Muscle of leg (tissue), 3 donors: ENCODE measurements at regions not wholly inside any gene's neighbourhood (a gene's known extent, or its start where the extent isn't known, plus 50 kb on each side); places are given as distances from the start of the nearest gene placed in this dataset.

Experiments
- DNase-seq: peaks from one replicate; pipeline ENCODE4 v3.0.0; 2013
- H3K27ac ChIP-seq: one replicate; pipeline ENCODE4 v1.5.1; 2013; ENCODE audit warnings: mild to moderate bottlenecking, low read length, control low read depth
- H3K27me3 ChIP-seq: one replicate; pipeline ENCODE4 v1.6.1; 2013; ENCODE audit warnings: low read length; ENCODE audit not compliant: control insufficient read depth, insufficient read depth
- H3K36me3 ChIP-seq: one replicate; pipeline ENCODE4 v1.6.1; 2013; ENCODE audit warnings: low read length; ENCODE audit not compliant: control insufficient read depth, insufficient read depth
- H3K4me1 ChIP-seq: one replicate; pipeline ENCODE4 v1.6.1; 2013; ENCODE audit warnings: low read length; ENCODE audit not compliant: control insufficient read depth, insufficient read depth
- H3K4me3 ChIP-seq: one replicate; pipeline ENCODE4 v1.5.1; 2013; ENCODE audit warnings: low read length, control low read depth
- H3K9me3 ChIP-seq: replicated peaks from 2 replicates; pipeline ENCODE4 v1.6.1; 2013; ENCODE audit warnings: low read depth, low read length; ENCODE audit not compliant: control insufficient read depth
- WGBS: methylation state at CpG from one replicate; pipeline ENCODE4 v1.1.5; 2013; ENCODE audit warnings: missing lambda C conversion rate; ENCODE audit not compliant: insufficient coverage; 5-methylcytosine and 5-hydroxymethylcytosine counted together

- no peak for DNase-seq
- peaks cover 17% of the 10 kb centered on the region for H3K27me3 ChIP-seq
- H3K27ac ChIP-seq: no peak overlapping the region
- no peaks in the 10 kb centered on the region for H3K9me3 ChIP-seq
- 41% methylated on average over 5 of the region's 15 CpGs for whole genome bisulfite sequencing
- no peaks in the 10 kb centered on the region for H3K36me3 ChIP-seq
- H3K4me3 ChIP-seq: no peak overlapping the region
- no peaks in the 10 kb centered on the region for H3K4me1 ChIP-seq
Observed at GRCh38 chr2:238963161-238963970, 115.5 kb downstream of the TWIST2 start.

DNA sequence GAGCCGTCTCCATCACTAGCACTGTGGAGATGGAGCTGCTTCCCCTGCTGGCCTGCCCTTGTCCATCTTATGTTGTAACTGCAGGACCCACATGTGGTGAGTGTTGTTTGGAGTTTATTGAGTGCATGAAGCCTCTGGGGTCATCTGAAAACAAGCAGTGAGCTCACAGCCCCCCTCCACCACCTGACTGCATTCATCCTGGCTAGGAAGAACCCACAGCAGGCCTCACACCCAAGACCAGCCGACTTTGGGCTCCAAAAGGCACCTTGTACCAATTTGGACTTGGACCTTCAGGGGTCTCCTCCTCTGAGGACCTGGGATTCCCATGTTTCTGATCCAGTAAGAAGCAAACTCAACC lies 116.1 kb downstream of the TWIST2 start:
- Histone ChIP-seq H3K4me3 (no peak overlapping the region), H3K36me3 (no peaks in the 10 kb centered on the region), H3K27me3 (peaks cover 17% of the 10 kb centered on the region), H3K9me3 (no peaks in the 10 kb centered on the region), H3K4me1 (no peaks in the 10 kb centered on the region), H3K27ac (no peak overlapping the region)
- no peak for DNase-seq
- 67% methylated on average over 1 of the region's 2 CpGs for WGBS

GRCh38 chr2:238964544-238965067 lies 116.7 kb downstream of the TWIST2 start:
- Histone ChIP-seq H3K36me3 (no peaks in the 10 kb centered on the region), H3K27ac (no peak overlapping the region), H3K4me3 (no peak overlapping the region), H3K9me3 (no peaks in the 10 kb centered on the region), H3K27me3 (peaks cover 19% of the 10 kb centered on the region), H3K4me1 (no peaks in the 10 kb centered on the region)
- DNase-seq: no peak
- 57% methylated on average over 11 of the region's 12 CpGs for WGBS

DNA sequence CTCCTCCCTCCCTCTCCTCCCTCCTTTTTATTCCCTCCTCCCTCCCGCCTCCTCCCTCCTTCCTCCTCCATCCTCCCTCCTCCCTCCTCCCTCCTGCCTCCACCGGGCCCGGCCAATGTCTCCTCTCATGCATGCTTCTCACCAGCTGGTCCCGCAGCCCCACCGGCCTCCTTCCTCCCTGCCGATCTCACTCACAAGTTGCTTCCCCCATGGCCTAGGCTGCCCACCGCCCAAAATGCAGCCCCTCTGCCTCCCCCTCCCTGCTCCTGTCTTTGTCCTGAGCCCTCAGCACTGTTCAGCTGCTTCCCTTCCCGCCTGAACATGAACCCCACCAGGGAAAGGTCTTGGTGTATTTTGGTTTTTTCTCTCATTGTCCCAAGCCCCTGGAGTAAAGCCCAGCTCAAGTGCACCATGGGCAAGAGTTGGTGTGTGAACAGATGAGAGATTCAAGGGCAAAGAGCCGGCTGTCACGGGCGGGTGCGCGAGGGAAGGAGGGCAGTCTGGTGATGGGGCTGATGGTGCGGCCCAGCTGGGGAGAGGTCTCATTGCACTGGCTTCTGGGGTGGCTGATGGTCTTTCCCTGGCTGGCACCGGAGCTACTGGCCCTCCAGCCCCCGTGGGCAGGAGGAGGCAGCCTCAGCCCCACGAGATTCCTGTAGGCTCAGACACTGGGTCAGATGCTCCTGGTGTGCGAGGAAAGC lies 117.6 kb downstream of the TWIST2 start:
- 74% methylated on average over 16 of the region's 18 CpGs for WGBS
- Histone ChIP-seq H3K27ac (no peak overlapping the region), H3K36me3 (no peaks in the 10 kb centered on the region), H3K4me1 (no peaks in the 10 kb centered on the region), H3K27me3 (peaks cover 24% of the 10 kb centered on the region), H3K4me3 (no peak overlapping the region), H3K9me3 (no peaks in the 10 kb centered on the region)
- DNase-seq: no peak

GRCh38 chr2:238966072-238966937 lies 118.4 kb downstream of the TWIST2 start:
- H3K27me3 ChIP-seq: peaks cover 24% of the 10 kb centered on the region
- H3K4me1 ChIP-seq: peaks cover 3% of the 10 kb centered on the region
- no peaks in the 10 kb centered on the region for H3K9me3 ChIP-seq
- no peaks in the 10 kb centered on the region for H3K36me3 ChIP-seq
- H3K4me3 ChIP-seq: no peak overlapping the region
- no peak for DNase-seq
- H3K27ac ChIP-seq: no peak overlapping the region
- 82% methylated on average over 34 of the region's 46 CpGs for WGBS

DNA sequence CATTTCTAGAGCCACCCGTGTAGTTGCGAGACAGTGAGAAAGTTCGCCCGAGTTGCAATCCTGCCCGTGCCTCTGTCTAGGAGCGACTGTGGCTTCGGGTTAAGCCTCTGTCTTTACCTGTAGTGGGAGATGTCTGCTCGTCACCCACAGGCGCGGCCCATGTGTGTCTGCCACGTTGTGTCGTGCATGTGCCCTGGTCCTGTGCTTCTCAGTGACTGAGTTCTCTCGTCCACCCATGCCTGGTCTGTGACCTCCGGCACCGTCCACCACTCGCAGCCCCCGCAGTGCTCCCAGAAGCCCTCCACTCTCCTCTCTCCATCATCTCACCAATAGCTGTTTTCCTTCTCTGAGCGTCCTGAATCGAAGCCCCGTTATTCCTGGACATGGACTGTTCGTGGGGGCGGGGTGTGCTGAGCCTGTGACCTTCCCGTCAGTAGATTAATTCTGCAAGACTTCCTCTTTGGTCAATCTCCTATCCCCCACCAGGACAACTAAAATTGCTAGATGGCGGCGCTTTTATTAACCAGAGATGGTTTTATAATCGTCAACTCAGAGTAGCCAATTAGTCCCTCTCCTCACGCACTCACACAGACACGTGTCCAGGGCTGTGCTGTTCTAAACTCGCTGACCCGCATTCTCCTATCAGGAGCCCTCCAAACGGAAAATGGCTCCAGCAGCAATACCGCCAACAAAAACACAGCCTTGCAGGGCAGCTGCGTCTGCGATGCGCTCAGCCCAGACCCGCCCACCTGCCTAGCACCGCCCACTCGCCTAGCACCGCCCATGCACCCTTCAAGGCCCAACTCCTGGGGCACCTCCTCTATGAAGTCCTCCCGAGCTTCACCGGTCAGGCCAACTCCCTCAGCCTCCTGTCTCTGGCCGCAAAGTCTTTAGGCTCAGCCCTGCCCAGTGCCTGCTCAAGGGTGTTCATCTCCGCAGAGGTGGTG lies 119.4 kb downstream of the TWIST2 start:
- peaks cover 27% of the 10 kb centered on the region for H3K27me3 ChIP-seq
- no peak for DNase-seq
- WGBS: 81% methylated on average over 40 of the region's 43 CpGs

GRCh38 chr2:238967978-238968360 lies 120.1 kb downstream of the TWIST2 start:
- H3K27ac ChIP-seq: no peak overlapping the region
- H3K4me3 ChIP-seq: no peak overlapping the region
- no peaks in the 10 kb centered on the region for H3K36me3 ChIP-seq
- DNase-seq: no peak
- H3K4me1 ChIP-seq: peaks cover 6% of the 10 kb centered on the region
- H3K9me3 ChIP-seq: no peaks in the 10 kb centered on the region
- WGBS: 76% methylated on average over 6 of the region's 8 CpGs
- peaks cover 27% of the 10 kb centered on the region for H3K27me3 ChIP-seq

More for the DNA sequence above, 119.4 kb downstream of the TWIST2 start:
- Histone ChIP-seq H3K27ac (no peak overlapping the region), H3K4me1 (peaks cover 5% of the 10 kb centered on the region), H3K4me3 (no peak overlapping the region), H3K36me3 (no peaks in the 10 kb centered on the region), H3K9me3 (no peaks in the 10 kb centered on the region)

GRCh38 chr2:238968616-238969384 lies 120.9 kb downstream of the TWIST2 start:
- DNase-seq: no peak
- Histone ChIP-seq H3K4me3 (no peak overlapping the region), H3K27me3 (peaks cover 25% of the 10 kb centered on the region), H3K36me3 (no peaks in the 10 kb centered on the region), H3K9me3 (no peaks in the 10 kb centered on the region), H3K27ac (no peak overlapping the region), H3K4me1 (peaks cover 7% of the 10 kb centered on the region)
- 51% methylated on average over 10 of the region's 18 CpGs for WGBS

DNA sequence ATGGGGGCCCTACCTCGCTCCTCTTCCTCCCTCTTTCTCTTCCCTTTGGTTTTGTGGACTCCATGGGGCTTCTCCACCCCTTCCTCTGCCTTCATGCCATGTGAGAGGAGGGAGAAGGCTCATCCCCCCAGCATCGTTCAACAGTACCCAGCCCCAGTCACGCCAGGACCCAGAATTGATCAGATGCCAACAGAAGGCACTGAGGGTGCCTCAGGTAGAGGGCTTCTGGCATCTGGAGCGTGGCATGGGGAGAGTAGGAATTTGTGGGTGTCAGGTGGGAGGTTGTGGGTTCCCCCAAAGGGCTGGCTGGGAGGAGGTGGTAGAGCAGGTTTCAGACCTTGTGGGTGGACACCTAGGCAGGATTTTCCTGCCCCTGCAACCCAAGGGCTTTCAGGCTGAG lies 122.0 kb downstream of the TWIST2 start:
- no peak overlapping the region for H3K4me3 ChIP-seq
- H3K36me3 ChIP-seq: no peaks in the 10 kb centered on the region
- peaks cover 7% of the 10 kb centered on the region for H3K4me1 ChIP-seq
- H3K27ac ChIP-seq: no peak overlapping the region
- WGBS: 100% methylated on average over 2 of the region's 4 CpGs
- no peak for DNase-seq
- H3K9me3 ChIP-seq: no peaks in the 10 kb centered on the region
- H3K27me3 ChIP-seq: peaks cover 23% of the 10 kb centered on the region
